CD14-positive monocyte (primary cell): ENCODE measurements at regions not wholly inside any gene's neighbourhood (a gene's known extent, or its start where the extent isn't known, plus 50 kb on each side); places are given as distances from the start of the nearest gene placed in this dataset.
"Not testable (repeated sequence)": the region's sequence is repeated elsewhere in the genome, so short reads cannot be mapped to it uniquely, and the experiment has no call there.

Source experiments
- DNase-seq, 3 donors: peaks; one replicate each; pipeline ENCODE4 v3.0.0-alpha.2; 2011 to 2022
- H2AFZ ChIP-seq: 2 replicates; pipeline ENCODE4 v1.6.0; 2012; ENCODE audit warnings: mild to moderate bottlenecking, low read depth, low read length, inconsistent platforms; ENCODE audit not compliant: insufficient read depth, poor library complexity, severe bottlenecking
- H3K27ac ChIP-seq, 2 donors: 1 replicate in 1 of 2; 2 replicates in 1 of 2; pipeline ENCODE4 v1.5.1; 2012 to 2013; ENCODE audit warnings: low read length in 2 of 2, control low read depth in 1 of 2, inconsistent platforms in 1 of 2, low read depth in 1 of 2, mild to moderate bottlenecking in 1 of 2
- H3K27me3 ChIP-seq, 2 donors: one replicate each; pipeline versions ENCODE4 v1.6.0 to v1.6.1; 2011 to 2013; ENCODE audit warnings: low read length in 2 of 2; ENCODE audit not compliant: control insufficient read depth in 2 of 2, insufficient read depth in 2 of 2
- H3K36me3 ChIP-seq, 2 donors: replicated peaks in 1 of 2; 1 replicate in 1 of 2; 2 replicates in 1 of 2; pipeline versions ENCODE4 v1.5.1 to v1.6.1; 2012 to 2013; ENCODE audit warnings: low read length in 2 of 2, control low read depth in 1 of 2, inconsistent platforms in 1 of 2, mild to moderate bottlenecking in 1 of 2; ENCODE audit not compliant: insufficient read depth in 2 of 2, control insufficient read depth in 1 of 2
- H3K4me1 ChIP-seq, 2 donors: 1 replicate in 1 of 2; 2 replicates in 1 of 2; pipeline versions ENCODE4 v1.5.1 to v1.6.1; 2012 to 2013; ENCODE audit warnings: low read length in 2 of 2, control low read depth in 1 of 2, inconsistent platforms in 1 of 2, mild to moderate bottlenecking in 1 of 2, moderate library complexity in 1 of 2; ENCODE audit not compliant: insufficient read depth in 2 of 2, control insufficient read depth in 1 of 2
- H3K4me2 ChIP-seq: replicated peaks from 2 replicates; pipeline ENCODE3; 2012; ENCODE audit warnings: low read length, moderate library complexity, mild to moderate bottlenecking; ENCODE audit not compliant: poor library complexity, severe bottlenecking; ENCODE audit errors: extremely low read depth
- H3K4me3 ChIP-seq, 3 experiments: fragments of 200-600 bp in 1 of 3; sonication (generic) in 1 of 3; replicated peaks in 1 of 3; 1 replicate in 2 of 3; 2 replicates in 1 of 3; pipeline ENCODE4 v1.5.1; 2011 to 2013; ENCODE audit warnings: low read length in 3 of 3, mild to moderate bottlenecking in 3 of 3, control low read depth in 2 of 3, low read depth in 2 of 3, inconsistent platforms in 1 of 3, moderate library complexity in 1 of 3
- H3K79me2 ChIP-seq: 2 replicates; pipeline ENCODE4 v1.6.0; 2012; ENCODE audit warnings: mild to moderate bottlenecking, control low read depth, inconsistent platforms, low read length, moderate library complexity; ENCODE audit not compliant: insufficient read depth
- H3K9ac ChIP-seq: 2 replicates; pipeline ENCODE4 v1.6.0; 2017; ENCODE audit warnings: low read length, mild to moderate bottlenecking; ENCODE audit not compliant: insufficient read depth, poor library complexity, severe bottlenecking
- H3K9me3 ChIP-seq, 2 donors: replicated peaks in 1 of 2; 1 replicate in 1 of 2; 2 replicates in 1 of 2; pipeline versions ENCODE4 v1.5.1 to v1.6.1; 2012 to 2013; ENCODE audit warnings: low read length in 2 of 2, control low read depth in 1 of 2; ENCODE audit not compliant: control insufficient read depth in 1 of 2, insufficient read depth in 1 of 2
- H4K20me1 ChIP-seq: 2 replicates; pipeline ENCODE4 v1.6.0; 2012; ENCODE audit warnings: mild to moderate bottlenecking, low read length, control low read depth, moderate library complexity; ENCODE audit not compliant: insufficient read depth
- H3K27ac Mint-ChIP-seq, 7 donors: one replicate each; pipeline ENCODE4 v1.8.0; 2020; ENCODE audit warnings: mild to moderate bottlenecking in 7 of 7, mixed read lengths in 7 of 7, moderate library complexity in 6 of 7, inconsistent platforms in 2 of 7
- H3K27me3 Mint-ChIP-seq, 3 donors: one replicate each; pipeline ENCODE4 v1.8.0; 2021 to 2022; ENCODE audit warnings: low read depth in 3 of 3, mild to moderate bottlenecking in 3 of 3, mixed read lengths in 3 of 3, moderate library complexity in 3 of 3, inconsistent platforms in 1 of 3
- H3K36me3 Mint-ChIP-seq, 2 donors: one replicate each; pipeline ENCODE4 v1.8.0; 2020; ENCODE audit warnings: mixed read lengths in 2 of 2, inconsistent platforms in 1 of 2, mild to moderate bottlenecking in 1 of 2
- H3K4me1 Mint-ChIP-seq: one replicate; pipeline ENCODE4 v1.8.0; 2020; ENCODE audit warnings: mild to moderate bottlenecking, mixed read lengths
- H3K4me3 Mint-ChIP-seq, 2 donors: one replicate each; pipeline ENCODE4 v1.8.0; 2020; ENCODE audit warnings: mild to moderate bottlenecking in 2 of 2, mixed read lengths in 2 of 2, moderate library complexity in 1 of 2
- H3K9me3 Mint-ChIP-seq, 7 donors: one replicate each; pipeline ENCODE4 v1.8.0; 2020 to 2022; ENCODE audit warnings: mixed read lengths in 7 of 7, mild to moderate bottlenecking in 6 of 7, moderate library complexity in 6 of 7, inconsistent platforms in 2 of 7
- WGBS: methylation state at CpG from one replicate; pipeline ENCODE4 v1.1.5; 2013; ENCODE audit warnings: missing lambda C conversion rate; ENCODE audit not compliant: insufficient coverage; 5-methylcytosine and 5-hydroxymethylcytosine counted together
- intact Hi-C, 2 donors: fragments of 100-400 bp; cut with micrococcal nuclease; formaldehyde crosslinking; loops; one replicate each; pipeline versions ENCODE4 v1.15.0 to v1.15.1; 2023
- TF ChIP-seq, protein P1 (sequence below): fragments of 200-600 bp; IDR thresholded peaks from one replicate; pipeline ENCODE4 v1.8.0; 2022; ENCODE audit warnings: antibody characterized with exemption, mild to moderate bottlenecking

DNA sequence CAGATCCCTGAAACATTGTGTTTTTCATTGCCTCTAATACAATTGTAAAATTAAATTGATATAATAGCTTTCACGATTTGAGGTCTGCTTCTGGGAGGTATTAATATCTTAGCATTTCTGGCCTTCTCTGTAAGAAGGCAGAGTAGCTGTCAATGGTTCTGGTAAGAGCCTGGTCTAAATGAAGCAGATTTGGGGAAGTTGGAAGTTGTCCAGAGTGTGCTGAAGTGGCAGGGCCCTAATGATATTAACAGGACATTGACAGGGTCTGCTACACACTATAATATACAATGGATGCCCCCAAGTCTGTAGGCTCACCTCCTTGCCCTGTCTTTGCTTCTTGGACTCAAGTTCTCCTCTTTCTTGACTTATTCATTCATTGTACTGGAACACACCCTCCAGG, 99.5 kb downstream of the C4BPA start:
- Mint-ChIP-seq H3K27me3 (peaks cover 0 to 5% (median 4%) of the 10 kb centered on the region in 3 donors), H3K9me3 (peaks cover 3 to 14% (median 7%) of the 10 kb centered on the region in 7 donors), H3K4me1 (peaks cover 33% of the 10 kb centered on the region), H3K4me3 (no peak overlapping the region), H3K36me3 (peaks cover 0 to 4% of the 10 kb centered on the region in 2 donors), H3K27ac (peak overlapping the region in 5 of 7 donors; percentile 2 to 83 (median 67))
- no peaks in the 10 kb centered on the region for H3K36me3 ChIP-seq
- H2AFZ ChIP-seq = no peak overlapping the region
- H3K4me3 ChIP-seq = no peak overlapping the region
- WGBS = no CpG with 5 or more reads among the region's 1 CpG
- no peaks in the 10 kb centered on the region for H3K27me3 ChIP-seq
- H3K9me3 ChIP-seq = no peaks in the 10 kb centered on the region
- H4K20me1 ChIP-seq = no peaks in the 10 kb centered on the region
- no peak overlapping the region for H3K4me2 ChIP-seq
- peaks cover 8 to 26% of the 10 kb centered on the region in 2 donors for H3K4me1 ChIP-seq
- H3K9ac ChIP-seq = no peak overlapping the region
- intact Hi-C loops = no loop called here
- peak in 2 of 3 donors; percentile 17 to 32 for DNase-seq
- no peaks in the 10 kb centered on the region for H3K79me2 ChIP-seq
- no peak overlapping the region for H3K27ac ChIP-seq
- TF ChIP-seq, protein P1, sequence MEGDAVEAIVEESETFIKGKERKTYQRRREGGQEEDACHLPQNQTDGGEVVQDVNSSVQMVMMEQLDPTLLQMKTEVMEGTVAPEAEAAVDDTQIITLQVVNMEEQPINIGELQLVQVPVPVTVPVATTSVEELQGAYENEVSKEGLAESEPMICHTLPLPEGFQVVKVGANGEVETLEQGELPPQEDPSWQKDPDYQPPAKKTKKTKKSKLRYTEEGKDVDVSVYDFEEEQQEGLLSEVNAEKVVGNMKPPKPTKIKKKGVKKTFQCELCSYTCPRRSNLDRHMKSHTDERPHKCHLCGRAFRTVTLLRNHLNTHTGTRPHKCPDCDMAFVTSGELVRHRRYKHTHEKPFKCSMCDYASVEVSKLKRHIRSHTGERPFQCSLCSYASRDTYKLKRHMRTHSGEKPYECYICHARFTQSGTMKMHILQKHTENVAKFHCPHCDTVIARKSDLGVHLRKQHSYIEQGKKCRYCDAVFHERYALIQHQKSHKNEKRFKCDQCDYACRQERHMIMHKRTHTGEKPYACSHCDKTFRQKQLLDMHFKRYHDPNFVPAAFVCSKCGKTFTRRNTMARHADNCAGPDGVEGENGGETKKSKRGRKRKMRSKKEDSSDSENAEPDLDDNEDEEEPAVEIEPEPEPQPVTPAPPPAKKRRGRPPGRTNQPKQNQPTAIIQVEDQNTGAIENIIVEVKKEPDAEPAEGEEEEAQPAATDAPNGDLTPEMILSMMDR = no peak

DNA sequence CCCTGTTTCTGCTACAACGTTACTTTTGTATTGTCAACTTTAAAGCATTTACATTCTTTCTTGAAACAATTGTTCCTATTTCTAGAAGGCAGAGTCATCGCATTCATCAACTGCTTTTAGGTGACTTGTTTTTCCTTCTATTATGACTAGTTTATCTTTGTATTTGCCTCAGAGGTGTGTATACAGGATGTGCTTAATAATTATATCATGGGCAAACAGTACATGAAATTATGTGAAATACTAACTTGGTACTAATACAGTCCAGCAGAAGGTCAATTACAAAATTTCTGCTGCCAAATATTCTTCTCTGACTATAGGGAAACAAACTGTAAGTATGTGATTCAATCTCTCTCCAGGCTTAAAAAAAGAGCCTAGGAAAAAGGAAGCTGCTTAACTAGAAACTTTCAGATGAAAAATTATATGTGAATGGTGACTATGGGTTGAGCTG, 101.6 kb downstream of the C4BPA start:
- Histone ChIP-seq H4K20me1 (no peaks in the 10 kb centered on the region), H3K27me3 (no peaks in the 10 kb centered on the region), H3K4me1 (peaks cover 8 to 26% of the 10 kb centered on the region in 2 donors), H3K27ac (peak overlapping the region; percentile 46 to 88), H2AFZ (no peak overlapping the region), H3K4me3 (peak overlapping the region in 1 of 3 experiments; percentile 57), H3K36me3 (no peaks in the 10 kb centered on the region), H3K79me2 (no peaks in the 10 kb centered on the region), H3K9me3 (no peaks in the 10 kb centered on the region), H3K4me2 (peak overlapping the region; percentile 59), H3K9ac (no peak overlapping the region)
- Mint-ChIP-seq H3K36me3 (peaks cover 0 to 4% of the 10 kb centered on the region in 2 donors), H3K4me1 (peaks cover 26% of the 10 kb centered on the region), H3K9me3 (peaks cover 2 to 16% (median 8%) of the 10 kb centered on the region in 7 donors), H3K4me3 (peak overlapping the region in 1 of 2 donors; percentile 53), H3K27ac (peak overlapping the region; percentile 91 to 98 (median 96)), H3K27me3 (peaks cover 0 to 5% (median 4%) of the 10 kb centered on the region in 3 donors)
- TF ChIP-seq, protein P1 = no peak
- no CpG with 5 or more reads among the region's 2 CpGs for WGBS
- DNase-seq = peak; percentile 24 to 46 (median 42)
- intact Hi-C loops = loop anchor here in 1 of 2 donors (1.0 to 5.0 kb wide), 3 partner anchors 32 to 117 kb away; partner anchors contain the start of gene CD55

DNA sequence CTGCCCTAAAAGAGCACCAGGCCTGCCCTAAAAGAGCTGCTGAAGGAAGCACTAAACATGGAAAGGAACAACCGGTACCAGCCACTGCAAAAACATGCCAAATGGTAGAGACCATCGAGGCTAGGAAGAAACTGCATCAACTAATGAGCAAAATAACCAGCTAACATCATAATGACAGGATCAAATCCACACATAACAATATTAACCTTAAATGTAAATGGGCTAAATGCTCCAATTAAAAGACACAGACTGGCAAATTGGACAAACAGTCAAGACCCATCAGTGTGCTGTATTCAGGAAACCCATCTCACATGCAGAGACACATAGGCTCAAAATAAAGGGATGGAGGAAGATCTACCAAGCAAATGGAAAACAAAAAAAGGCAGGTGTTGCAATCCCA, 104.7 kb downstream of the C4BPA start:
- H4K20me1 ChIP-seq, H3K27me3 Mint-ChIP-seq, H3K4me3 Mint-ChIP-seq, H3K27ac ChIP-seq, H3K27me3 ChIP-seq, H3K36me3 ChIP-seq, H3K4me2 ChIP-seq, H3K4me3 ChIP-seq, H3K9ac ChIP-seq, H3K36me3 Mint-ChIP-seq, H3K79me2 ChIP-seq, H3K9me3 ChIP-seq, DNase-seq, H2AFZ ChIP-seq: not testable (repeated sequence)
- H3K27ac Mint-ChIP-seq = peak overlapping the region in 1 of 7 donors; percentile 73
- intact Hi-C loops = loop anchor here in 1 of 2 donors (5.0 kb wide), 2 partner anchors 39 to 114 kb away; partner anchors contain the start of gene CD55
- peaks cover 4 to 16% (median 10%) of the 10 kb centered on the region in 7 donors for H3K9me3 Mint-ChIP-seq
- no CpG with 5 or more reads among the region's 2 CpGs for WGBS
- peaks cover 19% of the 10 kb centered on the region for H3K4me1 Mint-ChIP-seq
- peaks cover 8 to 20% of the 10 kb centered on the region in 2 donors for H3K4me1 ChIP-seq
